ENCODE measurements at regions not wholly inside any gene's neighbourhood (a gene's known extent, or its start where the extent isn't known, plus 50 kb on each side); places are given as distances from the start of the nearest gene placed in this dataset.

DNA sequence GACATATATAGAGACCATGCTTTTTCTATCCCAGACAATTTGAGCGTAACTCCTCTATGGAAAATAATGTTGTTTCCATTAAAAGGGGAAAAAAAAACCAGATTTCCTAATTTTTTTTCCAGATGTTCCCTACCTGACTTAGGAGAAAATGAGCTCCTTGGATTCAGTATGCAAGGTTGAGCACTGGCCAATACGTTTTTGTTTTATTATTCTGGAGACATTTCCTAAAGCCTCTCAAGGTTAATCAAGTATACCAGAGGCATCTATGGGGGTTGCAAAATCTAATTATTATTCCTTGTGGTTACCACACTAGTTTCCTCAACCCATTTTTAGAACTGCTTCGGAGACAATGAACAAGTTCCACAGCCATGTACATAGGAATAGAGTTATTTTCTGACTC is 291.3 kb downstream of the SLC16A7 start:
- Histone ChIP-seq H3K56ac (replicated peaks; ENCODE audit: insufficient read length, low read depth, low read length) (no peak overlapping the region), H2BK15ac (ENCODE audit: low read length) (no peak overlapping the region), H3K9me3 (ENCODE audit: insufficient read depth in 2 of 2, low read depth in 1 of 2, low read length in 1 of 2) (no peaks in the 10 kb centered on the region), H2BK5ac (ENCODE audit: low read depth, low read length) (no peak overlapping the region), H3K79me1 (ENCODE audit: low read depth, low read length) (no peaks in the 10 kb centered on the region), H2BK12ac (ENCODE audit: low read depth, low read length) (no peak overlapping the region), H4K91ac (replicated peaks; ENCODE audit: insufficient read length, low read length) (no peak overlapping the region), H3K4me3 (ENCODE audit: extremely low read depth in 1 of 4, insufficient read depth in 2 of 4, low read depth in 3 of 4, low read length in 4 of 4) (no peak overlapping the region), H2BK120ac (replicated peaks; ENCODE audit: low read depth, low read length) (no peak overlapping the region), H3K18ac (ENCODE audit: extremely low read depth, low read length) (no peak overlapping the region), H3K4me1 (replicated peaks in 1 of 4; ENCODE audit: control insufficient read depth in 3 of 4, insufficient read depth in 4 of 4, low read length in 3 of 4) (no peaks in the 10 kb centered on the region), H3K4ac (replicated peaks; ENCODE audit: insufficient read length, low read depth, low read length) (no peak overlapping the region), H4K20me1 (replicated peaks in 1 of 2; ENCODE audit: control insufficient read depth in 1 of 2, insufficient read depth in 2 of 2, low read length in 2 of 2) (no peaks in the 10 kb centered on the region), H3K4me2 (ENCODE audit: insufficient read depth in 1 of 2, low read depth in 2 of 2, low read length in 2 of 2) (no peak overlapping the region), H3K9ac (replicated peaks in 1 of 4; ENCODE audit: extremely low read depth in 1 of 4, low read depth in 3 of 4, low read length in 3 of 4) (no peak overlapping the region), H3K36me3 (ENCODE audit: control insufficient read depth in 2 of 4, insufficient read depth in 4 of 4, low read length in 3 of 4) (no peaks in the 10 kb centered on the region), H4K5ac (ENCODE audit: insufficient read length, low read depth, low read length) (no peak overlapping the region), H2AK5ac (ENCODE audit: low read depth, low read length) (no peak overlapping the region), H4K8ac (ENCODE audit: extremely low read depth, insufficient read depth, low read length) (no peak overlapping the region), H2BK20ac (ENCODE audit: low read length) (no peak overlapping the region), H3K14ac (ENCODE audit: insufficient read length) (no peak overlapping the region), H3K27me3 (replicated peaks in 1 of 4; ENCODE audit: control insufficient read depth in 3 of 4, extremely low read depth in 1 of 4, insufficient read depth in 3 of 4, low read length in 3 of 4) (no peaks in the 10 kb centered on the region), H3K79me2 (ENCODE audit: control insufficient read depth in 1 of 2, insufficient read depth in 2 of 2, low read length in 2 of 2) (no peaks in the 10 kb centered on the region), H3K23me2 (ENCODE audit: low read depth, low read length) (no peaks in the 10 kb centered on the region), H3K27ac (ENCODE audit: low read depth, low read length) (no peak overlapping the region), H3K23ac (ENCODE audit: insufficient read length) (no peak overlapping the region), H2AFZ (ENCODE audit: low read length) (no peak overlapping the region)
- WGBS, 2 experiments (ENCODE audit: extremely low coverage in 1 of 2, insufficient coverage in 1 of 2, insufficient read length in 1 of 2, insufficient replicate concordance in 2 of 2, low coverage in 1 of 2, low lambda C conversion rate in 2 of 2, missing lambda C conversion rate in 1 of 2): 87% methylated on average over 3 of the region's 3 CpGs; no CpG with 5 or more reads in 1 of the 2 experiments
- POLR2A ChIA-PET (ENCODE audit: partially characterized antibody): no interaction called here
- DNase-seq (ENCODE audit: low read depth in 1 of 2, low spot score in 2 of 2) (no peak), FAIRE-seq (no peak)
- CTCF ChIA-PET (ENCODE audit: partially characterized antibody): interaction anchor here (0.6 to 0.7 kb wide), 2 partner anchors 283 to 349 kb away, joined by 3 to 4 read pairs; no protein-coding TSS in a partner anchor
- TF ChIP-seq SP2 (IDR thresholded peaks at IDR 0.05; ENCODE audit: low read length) (no peak), KDM5A (IDR thresholded peaks at IDR 0.05; ENCODE audit: low read length) (no peak), TEAD4 (IDR thresholded peaks at IDR 0.05; ENCODE audit: low read depth, low read length) (no peak), JUN (IDR thresholded peaks at IDR 0.05; ENCODE audit: low read depth, low read length) (no peak)
